Muscle of back (tissue), 3 donors: ENCODE measurements at regions not wholly inside any gene's neighbourhood (a gene's known extent, or its start where the extent isn't known, plus 50 kb on each side); places are given as distances from the start of the nearest gene placed in this dataset.

Experiments used
- DNase-seq, 3 donors: peaks; one replicate each; pipeline versions ENCODE4 v3.0.0 to v3.0.0-alpha.2; 2013

GRCh38 chr21:17981060-17981740 is 162.0 kb upstream of the C21orf91 start:
- DNase-seq = peak; percentile 62 to 89 (median 80)

GRCh38 chr21:17979763-17980162 is 160.6 kb upstream of the C21orf91 start:
- DNase-seq = peak; percentile 57 to 86 (median 75)

- peak in 1 of 3 donors; percentile 61 for DNase-seq
Measured at GRCh38 chr21:17978895-17979294, 159.7 kb upstream of the C21orf91 start.

GRCh38 chr21:17976691-17977090 is 157.5 kb upstream of the C21orf91 start:
- no peak for DNase-seq

GRCh38 chr21:17976139-17976538 is 157.0 kb upstream of the C21orf91 start:
- DNase-seq = no peak

- DNase-seq = no peak
Measured at GRCh38 chr21:17967319-17967718, 148.2 kb upstream of the C21orf91 start.

- DNase-seq = peak; percentile 49 to 85 (median 72)
Measured at GRCh38 chr21:17964716-17965115, 145.6 kb upstream of the C21orf91 start.

GRCh38 chr21:17964199-17964598 is 145.0 kb upstream of the C21orf91 start:
- peak in 1 of 3 donors; percentile 80 for DNase-seq

GRCh38 chr21:17950591-17950990 is 131.4 kb upstream of the C21orf91 start:
- DNase-seq = peak in 1 of 3 donors; percentile 51

GRCh38 chr21:17949421-17949820 is 130.3 kb upstream of the C21orf91 start:
- DNase-seq = peak in 2 of 3 donors; percentile 71 to 85

- peak in 1 of 3 donors; percentile 52 for DNase-seq
Measured at GRCh38 chr21:17947531-17947930, 128.4 kb upstream of the C21orf91 start.

- no peak for DNase-seq
Measured at GRCh38 chr21:17931080-17931479, 111.9 kb upstream of the C21orf91 start.

- no peak for DNase-seq
Measured at GRCh38 chr21:17930093-17930492, 110.9 kb upstream of the C21orf91 start.

- no peak for DNase-seq
Measured at GRCh38 chr21:17929510-17929909, 110.4 kb upstream of the C21orf91 start.

- DNase-seq = peak; percentile 43 to 78 (median 62)
Measured at GRCh38 chr21:17925899-17926298, 106.7 kb upstream of the C21orf91 start.

- peak; percentile 47 to 80 (median 66) for DNase-seq
Measured at GRCh38 chr21:17925000-17925610, 105.9 kb upstream of the C21orf91 start.

- peak; percentile 78 to 90 (median 85) for DNase-seq
Measured at GRCh38 chr21:17921579-17922530, 102.7 kb upstream of the C21orf91 start.

- DNase-seq = no peak
Measured at GRCh38 chr21:17915976-17916375, 96.8 kb upstream of the C21orf91 start.

GRCh38 chr21:17911628-17912027 is 92.5 kb upstream of the C21orf91 start:
- no peak for DNase-seq

- peak in 2 of 3 donors; percentile 38 to 62 for DNase-seq
Measured at GRCh38 chr21:17903929-17904639, 84.9 kb upstream of the C21orf91 start.

- peak in 2 of 3 donors; percentile 41 to 66 for DNase-seq
Measured at GRCh38 chr21:17903029-17903806, 84.1 kb upstream of the C21orf91 start.
